Mucosa of rectum (tissue), 2 donors: ENCODE measurements at regions not wholly inside any gene's neighbourhood (a gene's known extent, or its start where the extent isn't known, plus 50 kb on each side); places are given as distances from the start of the nearest gene placed in this dataset.
"Not testable (repeated sequence)": the region's sequence is repeated elsewhere in the genome, so short reads cannot be mapped to it uniquely, and the experiment has no call there.

Experiments used
- H3K27ac ChIP-seq, 2 donors: one replicate each; pipeline ENCODE4 v1.7.0; 2013; ENCODE audit warnings: inconsistent platforms in 2 of 2, low read depth in 2 of 2, low read length in 2 of 2
- H3K27me3 ChIP-seq, 2 donors: one replicate each; pipeline ENCODE4 v1.7.0; 2013; ENCODE audit warnings: low read length in 2 of 2; ENCODE audit not compliant: control insufficient read depth in 2 of 2, insufficient read depth in 2 of 2
- H3K36me3 ChIP-seq, 2 donors: one replicate each; pipeline ENCODE4 v1.7.0; 2013; ENCODE audit warnings: low read length in 2 of 2; ENCODE audit not compliant: control insufficient read depth in 2 of 2, insufficient read depth in 2 of 2
- H3K4me1 ChIP-seq, 2 donors: one replicate each; pipeline ENCODE4 v1.7.0; 2013; ENCODE audit warnings: low read length in 2 of 2, mild to moderate bottlenecking in 1 of 2; ENCODE audit not compliant: control insufficient read depth in 2 of 2, insufficient read depth in 2 of 2
- H3K4me3 ChIP-seq, 2 donors: one replicate each; pipeline ENCODE4 v1.7.0; 2013; ENCODE audit warnings: low read length in 2 of 2
- H3K9ac ChIP-seq, 2 donors: one replicate each; pipeline ENCODE4 v1.7.0; 2013; ENCODE audit warnings: low read length in 2 of 2, low read depth in 1 of 2, mild to moderate bottlenecking in 1 of 2
- H3K9me3 ChIP-seq, 2 donors: one replicate each; pipeline ENCODE4 v1.7.0; 2013; ENCODE audit warnings: low read length in 2 of 2; ENCODE audit not compliant: control insufficient read depth in 2 of 2
- donor health status: healthy.
- donor health status: Normal muscosa, but diverticular disease.

DNA sequence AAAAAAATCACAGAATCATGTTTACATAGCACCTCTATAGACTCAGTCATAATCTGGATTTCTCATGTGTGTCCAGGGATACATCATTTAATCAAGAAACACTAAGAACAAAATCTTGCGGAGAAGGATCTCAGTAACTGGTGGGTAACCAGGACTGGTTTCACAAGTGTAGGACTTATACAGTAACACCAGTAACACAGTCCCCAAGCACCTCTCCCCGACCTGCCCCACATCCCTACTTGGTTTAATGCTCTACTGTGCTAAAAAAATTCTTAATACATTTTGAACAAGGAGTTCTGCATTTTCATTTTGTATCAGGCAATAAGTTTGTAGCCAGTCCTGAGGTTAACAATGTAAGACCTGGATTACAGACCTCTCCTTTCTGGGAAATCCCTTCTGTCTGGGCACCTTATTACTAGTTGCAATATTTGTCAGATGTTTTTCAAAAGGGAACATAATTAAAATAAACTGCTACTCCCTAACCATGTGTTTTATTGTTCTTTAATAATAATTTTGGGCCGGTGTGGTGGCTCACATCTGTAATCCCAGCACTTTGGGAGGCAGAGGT, 57.6 kb upstream of the BBX start:
- H3K36me3 ChIP-seq: no peaks in the 10 kb centered on the region
- no peak overlapping the region for H3K27ac ChIP-seq
- no peak overlapping the region for H3K4me3 ChIP-seq
- no peaks in the 10 kb centered on the region for H3K4me1 ChIP-seq
- H3K27me3 ChIP-seq: no peaks in the 10 kb centered on the region
- H3K9ac ChIP-seq: no peak overlapping the region
- H3K9me3 ChIP-seq: no peaks in the 10 kb centered on the region

GRCh38 chr3:107468782-107469181, 54.0 kb upstream of the BBX start:
- Histone ChIP-seq H3K27me3 (no peaks in the 10 kb centered on the region), H3K9ac (no peak overlapping the region), H3K27ac (no peak overlapping the region), H3K9me3 (no peaks in the 10 kb centered on the region), H3K36me3 (no peaks in the 10 kb centered on the region), H3K4me3 (no peak overlapping the region), H3K4me1 (no peaks in the 10 kb centered on the region)

GRCh38 chr3:107470496-107470895, 52.3 kb upstream of the BBX start:
- not testable (repeated sequence) for H3K4me3 ChIP-seq, H3K27ac ChIP-seq, H3K9me3 ChIP-seq, H3K36me3 ChIP-seq, H3K9ac ChIP-seq, H3K27me3 ChIP-seq, H3K4me1 ChIP-seq
